GM18508 (cell line): ENCODE measurements at regions not wholly inside any gene's neighbourhood (a gene's known extent, or its start where the extent isn't known, plus 50 kb on each side); places are given as distances from the start of the nearest gene placed in this dataset.

ENCODE experiments used
- ATAC-seq: cut with Tn5 transposase; IDR thresholded peaks from one replicate; pipeline ENCODE4 v1.9.1; 2021; ENCODE audit warnings: moderate number of reproducible peaks; ENCODE audit not compliant: insufficient read depth, unreplicated experiment

- no peak for ATAC-seq
These were observed 807.0 kb downstream of the TLE4 start for GRCh38 chr9:80378669-80379293.

GRCh38 chr9:80376180-80376579, 804.4 kb downstream of the TLE4 start:
- ATAC-seq, result no peak

- ATAC-seq, result no peak
These were observed 803.7 kb downstream of the TLE4 start for GRCh38 chr9:80375477-80375876.

- ATAC-seq, result no peak
These were observed 797.9 kb downstream of the TLE4 start for GRCh38 chr9:80369641-80370040.

GRCh38 chr9:80366626-80367025, 794.9 kb downstream of the TLE4 start:
- ATAC-seq, result no peak

GRCh38 chr9:80359941-80360881, 788.4 kb downstream of the TLE4 start:
- ATAC-seq, result no peak

GRCh38 chr9:80359291-80359690, 787.5 kb downstream of the TLE4 start:
- no peak for ATAC-seq

GRCh38 chr9:80352967-80353366, 781.2 kb downstream of the TLE4 start:
- ATAC-seq, result no peak

- ATAC-seq, result no peak
These were observed 779.8 kb downstream of the TLE4 start for GRCh38 chr9:80351612-80352011.

- ATAC-seq, result no peak
These were observed 754.3 kb downstream of the TLE4 start for GRCh38 chr9:80326105-80326504.

GRCh38 chr9:80320916-80321315, 749.2 kb downstream of the TLE4 start:
- no peak for ATAC-seq

- ATAC-seq, result no peak
These were observed 748.7 kb downstream of the TLE4 start for GRCh38 chr9:80320480-80320879.

- ATAC-seq, result no peak
These were observed 733.4 kb downstream of the TLE4 start for GRCh38 chr9:80305136-80305535.

GRCh38 chr9:80294955-80295354, 723.2 kb downstream of the TLE4 start:
- no peak for ATAC-seq

GRCh38 chr9:80294318-80294717, 722.6 kb downstream of the TLE4 start:
- ATAC-seq, result no peak

GRCh38 chr9:80292231-80292630, 720.5 kb downstream of the TLE4 start:
- ATAC-seq, result no peak

- ATAC-seq, result no peak
These were observed 713.6 kb downstream of the TLE4 start for GRCh38 chr9:80285326-80285725.

- no peak for ATAC-seq
These were observed 711.0 kb downstream of the TLE4 start for GRCh38 chr9:80282766-80283165.

- no peak for ATAC-seq
These were observed 687.3 kb downstream of the TLE4 start for GRCh38 chr9:80259079-80259478.

- no peak for ATAC-seq
These were observed 680.0 kb downstream of the TLE4 start for GRCh38 chr9:80251778-80252177.

- no peak for ATAC-seq
These were observed 670.3 kb downstream of the TLE4 start for GRCh38 chr9:80242022-80242421.

- ATAC-seq, result no peak
These were observed 664.0 kb downstream of the TLE4 start for GRCh38 chr9:80235752-80236151.
